CD4-positive, alpha-beta T cell (primary cell): ENCODE measurements at regions not wholly inside any gene's neighbourhood (a gene's known extent, or its start where the extent isn't known, plus 50 kb on each side); places are given as distances from the start of the nearest gene placed in this dataset.

Experiments
- ATAC-seq: fragments of 200-7000 bp; cut with Tn5 transposase; one replicate; pipeline ENCODE4 v1.10.0; 2022; ENCODE audit warnings: mild to moderate bottlenecking; ENCODE audit not compliant: poor library complexity
- CTCF ChIA-PET: fragments of 350-600 bp; sonication (Branson Sonifier 250); formaldehyde crosslinking; loops from one replicate; lab custom pipeline; 2021; ENCODE audit warnings: antibody characterized with exemption, inconsistent platforms; lab: Charles Lee
- POLR2A ChIA-PET: fragments of 350-600 bp; sonication (Branson Sonifier 250); formaldehyde crosslinking; loops from one replicate; lab custom pipeline; 2021; ENCODE audit warnings: antibody characterized with exemption, inconsistent platforms; lab: Charles Lee
- DNase-seq, 14 experiments: peaks; one replicate each; pipeline ENCODE4 v3.0.0-alpha.2; 2013 to 2020; ENCODE audit warnings: mixed read lengths in 2 of 14
- H3K27ac ChIP-seq, 2 donors: one replicate each; pipeline versions ENCODE4 v1.5.1 to v1.7.0; 2013; ENCODE audit warnings: low read length in 2 of 2, low read depth in 1 of 2, mild to moderate bottlenecking in 1 of 2
- H3K27me3 ChIP-seq, 2 experiments: 1 replicate in 1 of 2; 2 replicates in 1 of 2; pipeline versions ENCODE4 v1.6.1 to v1.7.0; 2013; ENCODE audit warnings: low read length in 2 of 2, control low read depth in 1 of 2, mild to moderate bottlenecking in 1 of 2, moderate library complexity in 1 of 2; ENCODE audit not compliant: insufficient read depth in 2 of 2, control insufficient read depth in 1 of 2
- H3K36me3 ChIP-seq: one replicate; pipeline ENCODE4 v1.6.1; 2013; ENCODE audit warnings: low read length, control low read depth; ENCODE audit not compliant: insufficient read depth
- H3K4me1 ChIP-seq: one replicate; pipeline ENCODE4 v1.6.1; 2013; ENCODE audit warnings: low read length, control low read depth; ENCODE audit not compliant: insufficient read depth
- H3K4me3 ChIP-seq: one replicate; pipeline ENCODE4 v1.5.1; 2013; ENCODE audit warnings: mild to moderate bottlenecking, low read length, moderate library complexity
- H3K9me3 ChIP-seq, 2 experiments: 1 replicate in 1 of 2; 2 replicates in 1 of 2; pipeline versions ENCODE4 v1.6.1 to v1.7.0; 2013; ENCODE audit warnings: low read length in 2 of 2, mild to moderate bottlenecking in 2 of 2, control low read depth in 1 of 2, moderate library complexity in 1 of 2; ENCODE audit not compliant: control insufficient read depth in 1 of 2, insufficient read depth in 1 of 2
- H3K27ac Mint-ChIP-seq: one replicate; pipeline ENCODE4 v1.8.0; 2020; ENCODE audit warnings: mixed read lengths
- H3K27me3 Mint-ChIP-seq: one replicate; pipeline ENCODE4 v1.8.0; 2021; ENCODE audit warnings: mixed read lengths
- H3K36me3 Mint-ChIP-seq: one replicate; pipeline ENCODE4 v1.8.0; 2021; ENCODE audit warnings: low read depth, mixed read lengths
- H3K4me1 Mint-ChIP-seq: one replicate; pipeline ENCODE4 v1.8.0; 2021; ENCODE audit warnings: low read depth, mixed read lengths
- H3K4me3 Mint-ChIP-seq: one replicate; pipeline ENCODE4 v1.8.0; 2020; ENCODE audit warnings: mild to moderate bottlenecking, mixed read lengths
- H3K9me3 Mint-ChIP-seq: one replicate; pipeline ENCODE4 v1.8.0; 2020; ENCODE audit warnings: mixed read lengths
- intact Hi-C, 2 experiments: fragments of 100-400 bp; cut with DNase I in 1 of 2; cut with micrococcal nuclease in 1 of 2; formaldehyde crosslinking; loops; one replicate each; pipeline versions ENCODE4 v1.15.1 to v1.9.0; 2023 to 2025; cut with DNase I, micrococcal nuclease
- TF ChIP-seq, protein P1 (sequence below): fragments of 200-600 bp; IDR thresholded peaks from one replicate; pipeline ENCODE4 v1.8.0; 2022; ENCODE audit warnings: antibody characterized with exemption, mild to moderate bottlenecking

DNA sequence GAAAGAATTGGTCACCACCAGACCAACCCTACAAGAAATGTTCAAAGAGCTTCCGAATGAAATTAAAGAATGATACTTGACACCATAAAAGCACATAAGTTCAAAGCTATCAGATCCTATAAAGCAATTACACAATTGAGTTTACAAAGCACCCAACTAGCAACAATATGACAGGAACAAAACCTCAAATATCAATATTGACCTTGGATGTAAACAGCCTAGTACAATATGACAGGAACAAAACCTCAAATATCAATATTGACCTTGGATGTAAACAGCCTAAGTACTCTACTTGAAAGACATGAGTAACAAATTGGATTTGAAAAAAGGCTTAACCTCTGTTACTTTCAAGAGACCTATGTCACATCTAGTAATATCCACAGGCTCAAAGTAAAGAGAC lies 1201.4 kb downstream of the XPNPEP1 start:
- DNase-seq (no peak), ATAC-seq (no peak)
- no peak overlapping the region for H3K4me3 ChIP-seq
- POLR2A ChIA-PET: interaction anchor here (0.7 kb wide), 1 partner anchor 735 kb away, joined by 3 read pairs; no protein-coding TSS in a partner anchor
- no peaks in the 10 kb centered on the region for H3K36me3 Mint-ChIP-seq
- no peaks in the 10 kb centered on the region for H3K9me3 ChIP-seq
- H3K27me3 ChIP-seq: no peaks in the 10 kb centered on the region
- peaks cover 13% of the 10 kb centered on the region for H3K9me3 Mint-ChIP-seq
- H3K27me3 Mint-ChIP-seq: no peaks in the 10 kb centered on the region
- no peak overlapping the region for H3K4me3 Mint-ChIP-seq
- H3K27ac Mint-ChIP-seq: no peak overlapping the region
- H3K4me1 Mint-ChIP-seq: no peaks in the 10 kb centered on the region
- H3K36me3 ChIP-seq: no peaks in the 10 kb centered on the region
- TF ChIP-seq, protein P1, sequence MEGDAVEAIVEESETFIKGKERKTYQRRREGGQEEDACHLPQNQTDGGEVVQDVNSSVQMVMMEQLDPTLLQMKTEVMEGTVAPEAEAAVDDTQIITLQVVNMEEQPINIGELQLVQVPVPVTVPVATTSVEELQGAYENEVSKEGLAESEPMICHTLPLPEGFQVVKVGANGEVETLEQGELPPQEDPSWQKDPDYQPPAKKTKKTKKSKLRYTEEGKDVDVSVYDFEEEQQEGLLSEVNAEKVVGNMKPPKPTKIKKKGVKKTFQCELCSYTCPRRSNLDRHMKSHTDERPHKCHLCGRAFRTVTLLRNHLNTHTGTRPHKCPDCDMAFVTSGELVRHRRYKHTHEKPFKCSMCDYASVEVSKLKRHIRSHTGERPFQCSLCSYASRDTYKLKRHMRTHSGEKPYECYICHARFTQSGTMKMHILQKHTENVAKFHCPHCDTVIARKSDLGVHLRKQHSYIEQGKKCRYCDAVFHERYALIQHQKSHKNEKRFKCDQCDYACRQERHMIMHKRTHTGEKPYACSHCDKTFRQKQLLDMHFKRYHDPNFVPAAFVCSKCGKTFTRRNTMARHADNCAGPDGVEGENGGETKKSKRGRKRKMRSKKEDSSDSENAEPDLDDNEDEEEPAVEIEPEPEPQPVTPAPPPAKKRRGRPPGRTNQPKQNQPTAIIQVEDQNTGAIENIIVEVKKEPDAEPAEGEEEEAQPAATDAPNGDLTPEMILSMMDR: no peak
- H3K4me1 ChIP-seq: no peaks in the 10 kb centered on the region
- CTCF ChIA-PET: no interaction called here
- intact Hi-C loops: no loop called here
- no peak overlapping the region for H3K27ac ChIP-seq

DNA sequence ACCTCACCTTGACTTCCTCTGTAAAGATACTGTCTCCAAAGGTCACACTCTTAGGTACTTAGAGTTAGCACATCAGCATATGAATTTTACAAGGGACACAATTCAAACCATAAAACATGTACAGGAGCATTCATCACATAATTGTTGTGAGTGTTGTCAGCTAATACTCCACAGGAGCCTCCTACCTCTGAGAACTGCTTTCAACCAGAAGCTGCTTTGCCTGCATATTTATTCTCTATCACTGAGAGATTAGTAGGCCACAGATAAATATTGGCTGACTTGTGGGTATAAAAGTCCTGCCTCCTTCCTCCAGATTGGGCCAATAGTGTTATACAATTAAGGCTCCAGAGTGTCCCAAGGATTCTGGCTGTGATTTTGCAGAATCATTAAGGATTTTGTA lies 1207.0 kb downstream of the XPNPEP1 start:
- Histone ChIP-seq H3K27ac (no peak overlapping the region), H3K4me1 (no peaks in the 10 kb centered on the region), H3K36me3 (no peaks in the 10 kb centered on the region), H3K4me3 (no peak overlapping the region), H3K9me3 (peaks cover 9 to 14% of the 10 kb centered on the region in 2 experiments), H3K27me3 (no peaks in the 10 kb centered on the region)
- H3K27me3 Mint-ChIP-seq: no peaks in the 10 kb centered on the region
- H3K4me3 Mint-ChIP-seq: no peak overlapping the region
- no peak overlapping the region for H3K27ac Mint-ChIP-seq
- H3K36me3 Mint-ChIP-seq: no peaks in the 10 kb centered on the region
- H3K4me1 Mint-ChIP-seq: no peaks in the 10 kb centered on the region
- TF ChIP-seq, protein P1: no peak
- DNase-seq (no peak), ATAC-seq (no peak)
- intact Hi-C loops: no loop called here
- ChIA-PET POLR2A (no interaction called here), CTCF (no interaction called here)
- peaks cover 14% of the 10 kb centered on the region for H3K9me3 Mint-ChIP-seq

DNA sequence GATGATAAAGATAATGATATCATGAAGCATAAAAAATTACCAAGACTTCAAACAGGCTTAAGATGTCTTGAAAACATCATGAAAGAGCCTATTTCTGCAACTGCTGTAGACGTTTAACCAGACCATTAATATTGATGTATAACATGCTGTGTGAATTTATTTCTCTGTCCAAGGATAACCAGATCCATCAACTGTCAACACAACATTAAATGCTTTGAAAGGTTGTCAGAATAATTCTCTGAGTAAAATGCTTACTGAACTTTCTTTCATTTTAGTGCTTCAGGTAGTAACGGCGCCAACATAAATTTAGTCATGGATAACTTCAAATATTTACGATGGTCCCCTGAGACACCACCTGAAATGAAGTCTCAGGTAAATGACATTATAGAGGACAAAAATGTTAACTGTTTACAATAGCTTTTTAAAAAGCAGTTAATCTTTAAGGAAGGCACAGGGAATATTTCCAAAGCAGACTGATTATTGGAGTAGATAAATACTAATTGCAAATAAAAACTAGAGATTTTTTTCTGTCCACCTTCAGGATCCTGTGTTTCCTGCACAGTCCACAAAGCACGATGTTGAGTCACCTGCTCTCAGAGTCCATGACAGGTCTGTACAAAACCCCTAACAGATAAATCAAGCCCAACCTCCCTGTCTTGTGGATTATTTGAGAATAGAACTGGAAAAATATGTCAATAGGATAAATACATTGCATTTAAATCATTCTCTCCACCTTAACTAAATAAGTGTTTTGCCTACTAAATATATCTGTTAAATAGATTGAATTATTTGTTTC lies 1213.2 kb downstream of the XPNPEP1 start:
- H3K27ac Mint-ChIP-seq: no peak overlapping the region
- DNase-seq (no peak), ATAC-seq (no peak)
- POLR2A ChIA-PET: no interaction called here
- H3K36me3 Mint-ChIP-seq: no peaks in the 10 kb centered on the region
- H3K4me3 Mint-ChIP-seq: no peak overlapping the region
- peaks cover 9 to 14% of the 10 kb centered on the region in 2 experiments for H3K9me3 ChIP-seq
- no peaks in the 10 kb centered on the region for H3K27me3 ChIP-seq
- CTCF ChIA-PET: no interaction called here
- H3K4me1 ChIP-seq: no peaks in the 10 kb centered on the region
- peaks cover 11% of the 10 kb centered on the region for H3K9me3 Mint-ChIP-seq
- TF ChIP-seq, protein P1: no peak
- intact Hi-C loops: no loop called here
- no peak overlapping the region for H3K27ac ChIP-seq
- H3K27me3 Mint-ChIP-seq: no peaks in the 10 kb centered on the region
- no peak overlapping the region for H3K4me3 ChIP-seq
- no peaks in the 10 kb centered on the region for H3K36me3 ChIP-seq
- no peaks in the 10 kb centered on the region for H3K4me1 Mint-ChIP-seq
